Karpas-422 (cell line): ENCODE measurements at regions not wholly inside any gene's neighbourhood (a gene's known extent, or its start where the extent isn't known, plus 50 kb on each side); places are given as distances from the start of the nearest gene placed in this dataset.

Experiments used
- DNase-seq: peaks from one replicate; pipeline ENCODE4 v3.0.0-alpha.2; 2015
- H2AFZ ChIP-seq: fragments of 200-600 bp; sonication (generic); 2 replicates; pipeline ENCODE4 v1.6.1; 2014; ENCODE audit warnings: antibody characterized with exemption, low read length, mixed read lengths
- H3K27ac ChIP-seq: fragments of 200-600 bp; sonication (generic); 2 replicates; pipeline ENCODE4 v1.5.1; 2014; ENCODE audit warnings: mild to moderate bottlenecking, low read length, moderate library complexity
- H3K27me3 ChIP-seq: fragments of 200-600 bp; sonication (generic); 2 replicates; pipeline ENCODE4 v1.6.1; 2014; ENCODE audit warnings: low read length, mixed read lengths
- H3K36me3 ChIP-seq: fragments of 200-600 bp; sonication (generic); 2 replicates; pipeline ENCODE4 v1.6.1; 2014; ENCODE audit warnings: low read length, mixed read lengths; ENCODE audit not compliant: insufficient read depth
- H3K4me1 ChIP-seq: fragments of 200-600 bp; sonication (generic); 2 replicates; pipeline ENCODE4 v1.6.1; 2014; ENCODE audit warnings: mild to moderate bottlenecking, low read length, mixed read lengths
- H3K4me2 ChIP-seq: fragments of 200-600 bp; sonication (generic); 2 replicates; pipeline ENCODE4 v1.6.1; 2014; ENCODE audit warnings: low read length, low read depth, mild to moderate bottlenecking; ENCODE audit not compliant: poor library complexity, severe bottlenecking
- H3K4me3 ChIP-seq: fragments of 200-600 bp; sonication (generic); 2 replicates; pipeline ENCODE4 v1.5.1; 2014; ENCODE audit warnings: mild to moderate bottlenecking, antibody characterized with exemption, low read length, mixed read lengths
- H3K79me2 ChIP-seq: fragments of 200-600 bp; sonication (generic); 2 replicates; pipeline ENCODE4 v1.6.1; 2014; ENCODE audit warnings: mild to moderate bottlenecking, low read length, mixed read lengths
- H3K9ac ChIP-seq: fragments of 200-600 bp; sonication (generic); 2 replicates; pipeline ENCODE4 v1.6.0; 2014; ENCODE audit warnings: low read length
- H3K9me2 ChIP-seq: fragments of 200-600 bp; sonication (generic), shearing (Covaris generic); replicated peaks from 2 replicates; pipeline ENCODE4 v1.6.0; 2014; ENCODE audit warnings: mild to moderate bottlenecking, low read length, moderate library complexity; ENCODE audit not compliant: insufficient read depth
- H3K9me3 ChIP-seq: fragments of 300-700, 200-600 bp; sonication (generic); 2 replicates; pipeline ENCODE4 v1.6.1; 2014; ENCODE audit warnings: low read length, mixed read lengths
- H4K20me1 ChIP-seq: fragments of 200-600 bp; sonication (generic); 2 replicates; pipeline ENCODE4 v1.6.1; 2014; ENCODE audit warnings: mild to moderate bottlenecking, antibody characterized with exemption, low read length, low read depth; ENCODE audit not compliant: insufficient read depth

GRCh38 chr6:8678466-8678865, 243.1 kb upstream of the SLC35B3 start:
- Histone ChIP-seq H3K4me2 (no peak overlapping the region), H3K27ac (no peak overlapping the region), H2AFZ (no peak overlapping the region), H3K36me3 (no peaks in the 10 kb centered on the region), H3K9me2 (no peaks in the 10 kb centered on the region), H3K79me2 (no peaks in the 10 kb centered on the region), H3K9ac (no peak overlapping the region), H3K9me3 (no peaks in the 10 kb centered on the region), H3K4me3 (no peak overlapping the region), H4K20me1 (no peaks in the 10 kb centered on the region), H3K27me3 (no peaks in the 10 kb centered on the region), H3K4me1 (peaks cover 20% of the 10 kb centered on the region)
- no peak for DNase-seq

DNA sequence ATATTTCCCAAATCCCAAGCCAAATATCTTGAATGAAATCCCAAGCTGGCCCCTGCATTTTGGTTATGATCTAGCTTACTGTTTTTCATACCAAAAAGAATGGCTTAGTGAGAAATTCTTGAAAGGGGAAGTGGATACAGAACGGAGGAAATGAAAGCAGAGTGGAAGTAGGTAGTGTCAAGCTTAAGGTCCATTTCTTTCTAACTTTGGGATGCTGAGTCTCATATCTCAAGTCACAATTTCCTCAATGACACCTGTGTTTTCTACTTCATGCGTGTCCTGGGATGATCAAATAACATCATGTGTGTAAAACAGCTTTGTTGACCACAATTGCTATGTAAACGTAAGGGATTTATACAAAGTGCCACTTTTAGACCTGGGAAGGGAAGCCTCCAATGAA, 238.8 kb upstream of the SLC35B3 start:
- H2AFZ ChIP-seq = no peak overlapping the region
- H3K9me3 ChIP-seq = no peaks in the 10 kb centered on the region
- no peaks in the 10 kb centered on the region for H4K20me1 ChIP-seq
- no peaks in the 10 kb centered on the region for H3K79me2 ChIP-seq
- DNase-seq = peak; percentile 81
- H3K4me1 ChIP-seq = peaks cover 22% of the 10 kb centered on the region
- no peak overlapping the region for H3K27ac ChIP-seq
- H3K36me3 ChIP-seq = no peaks in the 10 kb centered on the region
- no peak overlapping the region for H3K9ac ChIP-seq
- peak overlapping the region; percentile 39 for H3K4me2 ChIP-seq
- H3K9me2 ChIP-seq = no peaks in the 10 kb centered on the region
- no peak overlapping the region for H3K4me3 ChIP-seq
- H3K27me3 ChIP-seq = no peaks in the 10 kb centered on the region

GRCh38 chr6:8672882-8673281, 237.5 kb upstream of the SLC35B3 start:
- Histone ChIP-seq H3K36me3 (no peaks in the 10 kb centered on the region), H3K9ac (no peak overlapping the region), H3K27ac (no peak overlapping the region), H3K79me2 (no peaks in the 10 kb centered on the region), H3K4me3 (no peak overlapping the region), H4K20me1 (no peaks in the 10 kb centered on the region), H3K27me3 (no peaks in the 10 kb centered on the region), H3K9me3 (no peaks in the 10 kb centered on the region), H3K9me2 (no peaks in the 10 kb centered on the region), H3K4me2 (no peak overlapping the region), H3K4me1 (peaks cover 22% of the 10 kb centered on the region), H2AFZ (no peak overlapping the region)
- DNase-seq = no peak

DNA sequence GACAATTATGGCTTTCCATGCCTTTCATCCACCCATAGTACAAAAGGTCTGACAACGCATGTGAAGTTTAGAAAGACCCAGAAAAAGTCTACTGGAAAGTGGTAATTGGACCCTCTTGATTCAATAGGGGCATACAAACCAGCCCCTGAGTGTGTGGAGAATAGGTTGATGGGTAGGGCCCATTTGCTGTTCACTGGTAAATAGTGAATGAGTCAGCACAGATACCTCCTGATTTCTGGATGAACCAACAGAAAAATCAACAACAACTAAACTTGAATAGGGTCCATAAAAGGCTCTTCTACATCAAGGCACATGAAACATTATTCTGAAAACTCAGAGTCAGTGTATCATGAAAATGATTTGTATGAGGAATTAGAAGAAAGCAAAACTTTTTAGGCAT, 235.4 kb upstream of the SLC35B3 start:
- H3K27ac ChIP-seq = no peak overlapping the region
- peaks cover 22% of the 10 kb centered on the region for H3K4me1 ChIP-seq
- no peak overlapping the region for H3K4me2 ChIP-seq
- H3K79me2 ChIP-seq = no peaks in the 10 kb centered on the region
- H3K36me3 ChIP-seq = no peaks in the 10 kb centered on the region
- no peaks in the 10 kb centered on the region for H3K9me2 ChIP-seq
- H4K20me1 ChIP-seq = no peaks in the 10 kb centered on the region
- H3K27me3 ChIP-seq = no peaks in the 10 kb centered on the region
- no peak for DNase-seq
- H2AFZ ChIP-seq = no peak overlapping the region
- H3K9me3 ChIP-seq = no peaks in the 10 kb centered on the region
- H3K4me3 ChIP-seq = no peak overlapping the region
- H3K9ac ChIP-seq = no peak overlapping the region

- H3K9ac ChIP-seq = no peak overlapping the region
- H3K9me3 ChIP-seq = no peaks in the 10 kb centered on the region
- no peak overlapping the region for H3K4me2 ChIP-seq
- H3K27ac ChIP-seq = no peak overlapping the region
- no peaks in the 10 kb centered on the region for H4K20me1 ChIP-seq
- H3K4me3 ChIP-seq = no peak overlapping the region
- H3K4me1 ChIP-seq = no peaks in the 10 kb centered on the region
- no peaks in the 10 kb centered on the region for H3K79me2 ChIP-seq
- H3K27me3 ChIP-seq = no peaks in the 10 kb centered on the region
- DNase-seq = no peak
- H3K36me3 ChIP-seq = no peaks in the 10 kb centered on the region
- no peaks in the 10 kb centered on the region for H3K9me2 ChIP-seq
- no peak overlapping the region for H2AFZ ChIP-seq
These were observed 229.4 kb upstream of the SLC35B3 start for GRCh38 chr6:8664700-8665099.

- Histone ChIP-seq H3K4me1 (no peaks in the 10 kb centered on the region), H3K4me3 (no peak overlapping the region), H3K79me2 (no peaks in the 10 kb centered on the region), H4K20me1 (no peaks in the 10 kb centered on the region), H3K27me3 (no peaks in the 10 kb centered on the region), H3K27ac (no peak overlapping the region), H3K36me3 (no peaks in the 10 kb centered on the region), H3K9ac (no peak overlapping the region), H2AFZ (no peak overlapping the region), H3K4me2 (no peak overlapping the region), H3K9me3 (no peaks in the 10 kb centered on the region), H3K9me2 (no peaks in the 10 kb centered on the region)
- DNase-seq = no peak
These were observed 228.7 kb upstream of the SLC35B3 start for GRCh38 chr6:8664070-8664469.

DNA sequence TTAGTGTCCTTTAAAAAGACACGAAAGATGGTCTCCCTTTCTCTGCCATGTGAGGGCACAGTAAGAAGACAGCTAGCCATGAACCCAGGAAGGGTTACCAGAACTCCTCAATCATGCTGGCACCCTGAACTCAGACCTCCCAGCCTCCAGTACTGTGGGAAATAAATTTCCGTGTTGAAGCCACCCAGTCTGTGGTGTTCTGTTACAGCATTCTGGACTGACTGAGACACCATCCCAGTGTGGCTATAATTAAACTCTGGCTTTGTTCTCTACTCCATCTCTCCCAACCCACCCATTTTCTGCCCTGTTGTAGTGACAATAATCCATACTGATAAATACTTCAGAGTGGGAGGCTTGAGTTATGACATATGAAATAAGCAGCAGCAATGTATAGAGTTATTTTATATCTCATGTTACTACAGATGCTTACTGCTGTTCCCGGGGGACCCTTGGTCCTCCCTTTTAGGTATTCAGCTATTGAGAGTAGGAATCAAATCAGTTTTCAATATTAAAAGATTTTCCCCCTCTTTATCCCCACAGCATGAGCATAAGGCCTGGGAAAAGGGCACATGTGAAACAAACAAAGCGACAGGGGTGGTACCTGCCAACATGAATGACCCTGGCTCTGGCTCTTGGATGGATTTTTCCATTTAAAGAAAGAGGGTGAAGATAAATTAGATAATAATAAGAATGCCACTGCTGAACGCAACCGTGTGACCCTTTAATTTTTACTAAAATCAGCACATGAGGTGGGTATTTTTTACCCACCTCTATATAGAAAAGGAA, 224.3 kb upstream of the SLC35B3 start:
- no peaks in the 10 kb centered on the region for H3K4me1 ChIP-seq
- no peak for DNase-seq
- no peaks in the 10 kb centered on the region for H4K20me1 ChIP-seq
- H3K9me2 ChIP-seq = no peaks in the 10 kb centered on the region
- H3K36me3 ChIP-seq = no peaks in the 10 kb centered on the region
- H3K4me3 ChIP-seq = no peak overlapping the region
- no peak overlapping the region for H3K9ac ChIP-seq
- H3K27ac ChIP-seq = no peak overlapping the region
- no peaks in the 10 kb centered on the region for H3K9me3 ChIP-seq
- H3K79me2 ChIP-seq = no peaks in the 10 kb centered on the region
- no peak overlapping the region for H3K4me2 ChIP-seq
- H2AFZ ChIP-seq = no peak overlapping the region
- H3K27me3 ChIP-seq = no peaks in the 10 kb centered on the region; the same call in 1 of the 2 replicates

- Histone ChIP-seq H2AFZ (no peak overlapping the region), H3K27me3 (no peaks in the 10 kb centered on the region; the same call in 1 of the 2 replicates), H3K4me1 (no peaks in the 10 kb centered on the region), H4K20me1 (no peaks in the 10 kb centered on the region), H3K9me3 (no peaks in the 10 kb centered on the region), H3K9me2 (no peaks in the 10 kb centered on the region), H3K27ac (no peak overlapping the region), H3K4me3 (no peak overlapping the region), H3K36me3 (no peaks in the 10 kb centered on the region), H3K79me2 (no peaks in the 10 kb centered on the region), H3K4me2 (no peak overlapping the region), H3K9ac (no peak overlapping the region)
- no peak for DNase-seq
These were observed 223.1 kb upstream of the SLC35B3 start for GRCh38 chr6:8658416-8658815.
